HEK293T (cell line): ENCODE measurements at regions not wholly inside any gene's neighbourhood (a gene's known extent, or its start where the extent isn't known, plus 50 kb on each side); places are given as distances from the start of the nearest gene placed in this dataset.

Experiments used
- CTCF ChIA-PET: fragments of 350-600 bp; formaldehyde crosslinking; extraction: SDS; loops from one replicate; lab custom pipeline; 2021; ENCODE audit warnings: antibody characterized with exemption, inconsistent platforms; lab: Yijun Ruan, JAX
- POLR2A ChIA-PET: fragments of 350-600 bp; formaldehyde crosslinking; extraction: SDS; loops from one replicate; lab custom pipeline; 2020; ENCODE audit warnings: antibody characterized with exemption, inconsistent platforms; lab: Yijun Ruan, JAX
- DNase-seq: peaks from one replicate; pipeline ENCODE4 v3.0.0; 2012; ENCODE audit warnings: mixed read lengths; ENCODE audit errors: extremely low spot score
- ARNT ChIP-seq: fragments of 450-650 bp; IDR thresholded peaks from 2 replicates; pipeline ENCODE4 v1.6.1; 2017; ENCODE audit warnings: mild to moderate bottlenecking
- BHLHE40 ChIP-seq: fragments of 450-650 bp; IDR thresholded peaks from 2 replicates; pipeline ENCODE4 v1.6.1; 2016; ENCODE audit warnings: mild to moderate bottlenecking, moderate library complexity, borderline replicate concordance
- CTBP1 ChIP-seq: fragments of 450-650 bp; IDR thresholded peaks from 2 replicates; pipeline ENCODE4 v1.6.1; 2016; ENCODE audit warnings: borderline replicate concordance
- ELF4 ChIP-seq: fragments of 450-650 bp; IDR thresholded peaks from 2 replicates; pipeline ENCODE4 v1.6.1; 2017; ENCODE audit warnings: antibody characterized with exemption
- FOXA1 ChIP-seq: fragments of 450-650 bp; IDR thresholded peaks from 2 replicates; pipeline ENCODE4 v1.6.1; 2016; ENCODE audit warnings: mild to moderate bottlenecking
- FOXK2 ChIP-seq: fragments of 450-650 bp; IDR thresholded peaks from 2 replicates; pipeline ENCODE4 v1.6.1; 2016; ENCODE audit warnings: mild to moderate bottlenecking
- FOXM1 ChIP-seq: fragments of 450-650 bp; IDR thresholded peaks from 2 replicates; pipeline ENCODE4 v1.6.1; 2017; ENCODE audit warnings: mild to moderate bottlenecking, borderline replicate concordance
- HDGF ChIP-seq: fragments of 450-650 bp; IDR thresholded peaks from 2 replicates; pipeline ENCODE4 v1.6.1; 2017; ENCODE audit warnings: antibody characterized with exemption, borderline replicate concordance
- L3MBTL2 ChIP-seq: fragments of 450-650 bp; conservative IDR thresholded peaks from 2 replicates; pipeline ENCODE4 v1.6.1; 2016; ENCODE audit warnings: mild to moderate bottlenecking
- LEF1 ChIP-seq: fragments of 450-650 bp; IDR thresholded peaks from 2 replicates; pipeline ENCODE4 v1.6.1; 2017; ENCODE audit warnings: mild to moderate bottlenecking, borderline replicate concordance
- NFRKB ChIP-seq: fragments of 450-650 bp; IDR thresholded peaks from 2 replicates; pipeline ENCODE4 v1.6.1; 2016; ENCODE audit warnings: mild to moderate bottlenecking, moderate library complexity
- PKNOX1 ChIP-seq: fragments of 450-650 bp; IDR thresholded peaks from 2 replicates; pipeline ENCODE4 v1.6.1; 2016
- SP1 ChIP-seq: fragments of 450-650 bp; IDR thresholded peaks from 2 replicates; pipeline ENCODE4 v1.6.1; 2017
- SUZ12 ChIP-seq: fragments of 450-650 bp; IDR thresholded peaks from 2 replicates; pipeline ENCODE4 v1.6.1; 2016; ENCODE audit warnings: mild to moderate bottlenecking
- TARDBP ChIP-seq: fragments of 450-650 bp; IDR thresholded peaks from 2 replicates; pipeline ENCODE4 v1.6.1; 2016
- ZNF384 ChIP-seq: fragments of 450-650 bp; IDR thresholded peaks from 2 replicates; pipeline ENCODE4 v1.6.1; 2016

GRCh38 chr2:3043726-3044125 is 333.9 kb downstream of the EIPR1 start:
- ChIA-PET CTCF (no interaction called here), POLR2A (no interaction called here)
- no peak for DNase-seq
- no peak for TF ChIP-seq SUZ12

- TF ChIP-seq FOXM1 = no peak
- TF ChIP-seq PKNOX1 = no peak
- no peak for TF ChIP-seq FOXK2
- TF ChIP-seq SUZ12 = no peak
- TF ChIP-seq ELF4 = no peak
- TF ChIP-seq LEF1 = no peak
- no peak for TF ChIP-seq ZNF384
- TF ChIP-seq CTBP1 = no peak
- no peak for TF ChIP-seq L3MBTL2
- TF ChIP-seq TARDBP = no peak
- TF ChIP-seq BHLHE40 = no peak
- no peak for TF ChIP-seq ARNT
- TF ChIP-seq NFRKB = no peak
- no peak for TF ChIP-seq FOXA1
- TF ChIP-seq HDGF = no peak
- TF ChIP-seq SP1 = no peak
- CTCF ChIA-PET = no interaction called here
- no peak for DNase-seq
- POLR2A ChIA-PET = no interaction called here
These were observed 334.7 kb downstream of the EIPR1 start for GRCh38 chr2:3042601-3043585.

GRCh38 chr2:3041841-3042600 is 335.6 kb downstream of the EIPR1 start:
- no peak for TF ChIP-seq L3MBTL2
- TF ChIP-seq PKNOX1 = no peak
- TF ChIP-seq LEF1 = no peak
- no peak for TF ChIP-seq ELF4
- ChIA-PET POLR2A (no interaction called here), CTCF (no interaction called here)
- DNase-seq = no peak

- ChIA-PET CTCF (no interaction called here), POLR2A (no interaction called here)
- TF ChIP-seq SP1 (no peak), PKNOX1 (no peak)
- no peak for DNase-seq
These were observed 336.4 kb downstream of the EIPR1 start for GRCh38 chr2:3041246-3041645.

- no peak for DNase-seq
- CTCF ChIA-PET = no interaction called here
- TF ChIP-seq ARNT (no peak), TARDBP (no peak), ZNF384 (no peak), NFRKB (no peak), LEF1 (no peak), SP1 (no peak), HDGF (no peak), FOXA1 (no peak), PKNOX1 (no peak), ELF4 (no peak), L3MBTL2 (no peak), CTBP1 (no peak), SUZ12 (no peak), FOXM1 (no peak), FOXK2 (no peak), BHLHE40 (no peak)
- POLR2A ChIA-PET = no interaction called here
These were observed 337.0 kb downstream of the EIPR1 start for GRCh38 chr2:3040496-3041140.
